Body of pancreas (tissue), 4 donors: ENCODE measurements at regions not wholly inside any gene's neighbourhood (a gene's known extent, or its start where the extent isn't known, plus 50 kb on each side); places are given as distances from the start of the nearest gene placed in this dataset.

Experiments used
- POLR2A ChIP-seq, 3 donors: fragments of 450-650 bp; IDR thresholded peaks; one replicate each; pipeline ENCODE4 v1.6.1; 2016; ENCODE audit warnings: antibody characterized with exemption in 3 of 3, mild to moderate bottlenecking in 2 of 3
- TF ChIP-seq, protein P1 (sequence below), 7 experiments: fragments of 450-650 bp in 4 of 7; fragments of 200-600 bp in 3 of 7; sonication (generic) in 3 of 7; IDR thresholded peaks; one replicate each; pipeline ENCODE4 v1.5.1; 2016 to 2019; ENCODE audit warnings: antibody characterized with exemption in 7 of 7

DNA sequence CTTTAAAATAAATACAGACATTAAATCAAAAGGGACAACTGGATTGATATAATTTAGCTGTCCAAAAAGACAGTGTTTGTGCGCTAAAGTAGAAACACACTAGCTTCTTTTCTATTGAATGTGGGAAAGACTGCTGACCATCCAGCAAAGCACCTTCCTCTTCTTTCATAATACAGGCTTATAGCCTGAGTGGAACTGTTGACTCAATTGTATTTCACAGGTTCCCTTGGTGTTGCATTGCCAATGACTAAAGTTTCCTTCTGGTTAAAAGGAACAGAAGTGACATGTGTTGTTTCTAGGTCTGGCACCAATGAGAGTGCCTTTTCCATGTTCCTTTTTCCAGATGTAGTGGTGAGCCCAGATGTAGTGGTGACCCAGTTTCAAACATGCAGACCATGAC, 412.3 kb downstream of the RNF144A start:
- TF ChIP-seq, protein P1, sequence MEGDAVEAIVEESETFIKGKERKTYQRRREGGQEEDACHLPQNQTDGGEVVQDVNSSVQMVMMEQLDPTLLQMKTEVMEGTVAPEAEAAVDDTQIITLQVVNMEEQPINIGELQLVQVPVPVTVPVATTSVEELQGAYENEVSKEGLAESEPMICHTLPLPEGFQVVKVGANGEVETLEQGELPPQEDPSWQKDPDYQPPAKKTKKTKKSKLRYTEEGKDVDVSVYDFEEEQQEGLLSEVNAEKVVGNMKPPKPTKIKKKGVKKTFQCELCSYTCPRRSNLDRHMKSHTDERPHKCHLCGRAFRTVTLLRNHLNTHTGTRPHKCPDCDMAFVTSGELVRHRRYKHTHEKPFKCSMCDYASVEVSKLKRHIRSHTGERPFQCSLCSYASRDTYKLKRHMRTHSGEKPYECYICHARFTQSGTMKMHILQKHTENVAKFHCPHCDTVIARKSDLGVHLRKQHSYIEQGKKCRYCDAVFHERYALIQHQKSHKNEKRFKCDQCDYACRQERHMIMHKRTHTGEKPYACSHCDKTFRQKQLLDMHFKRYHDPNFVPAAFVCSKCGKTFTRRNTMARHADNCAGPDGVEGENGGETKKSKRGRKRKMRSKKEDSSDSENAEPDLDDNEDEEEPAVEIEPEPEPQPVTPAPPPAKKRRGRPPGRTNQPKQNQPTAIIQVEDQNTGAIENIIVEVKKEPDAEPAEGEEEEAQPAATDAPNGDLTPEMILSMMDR (IDR thresholded peaks at IDR 0.05) = no peak
- TF ChIP-seq POLR2A (IDR thresholded peaks at IDR 0.05) = no peak
